SK-N-SH (cell line): ENCODE measurements at regions not wholly inside any gene's neighbourhood (a gene's known extent, or its start where the extent isn't known, plus 50 kb on each side); places are given as distances from the start of the nearest gene placed in this dataset.

Source experiments
- CTCF ChIA-PET: fragments of 300-600, 350-600 bp; formaldehyde crosslinking; extraction: SDS; loops from one replicate; lab custom pipeline; 2021; lab: Yijun Ruan, JAX
- POLR2A ChIA-PET: fragments of 350-600 bp; sonication (Branson Sonifier 250); formaldehyde crosslinking; extraction: SDS; loops from one replicate; lab custom pipeline; 2020; ENCODE audit warnings: antibody characterized with exemption, inconsistent platforms; lab: Yijun Ruan, JAX
- DNase-seq: peaks from one replicate; pipeline ENCODE4 v3.0.0; 2012
- H2AFZ ChIP-seq: fragments of 200-600 bp; sonication (generic); 2 replicates; pipeline ENCODE4 v1.8.1; 2016; ENCODE audit warnings: antibody characterized with exemption, mild to moderate bottlenecking, low read depth
- H3F3A ChIP-seq: fragments of 200-600 bp; sonication (generic); replicated peaks from 2 replicates; pipeline ENCODE3; 2016; ENCODE audit warnings: antibody characterized with exemption, mild to moderate bottlenecking; ENCODE audit not compliant: insufficient read depth
- H3K27ac ChIP-seq, 2 experiments: fragments of 200-500 bp in 1 of 2; fragments of 200-600 bp in 1 of 2; sonication (Bioruptor generic) in 1 of 2; sonication (generic), shearing (Covaris generic) in 1 of 2; 2 replicates each; pipeline versions ENCODE4 v1.5.1 to v1.6.1; 2014 to 2016; ENCODE audit warnings: low read depth in 2 of 2, inconsistent platforms in 1 of 2, low read length in 1 of 2, mild to moderate bottlenecking in 1 of 2, mixed read lengths in 1 of 2
- H3K27me3 ChIP-seq: fragments of 200-600 bp; sonication (generic), shearing (Covaris generic); 2 replicates; pipeline ENCODE4 v1.6.1; 2016; ENCODE audit warnings: mixed run types; ENCODE audit not compliant: insufficient read depth
- H3K36me3 ChIP-seq, 2 experiments: fragments of 200-500 bp in 1 of 2; fragments of 200-600 bp in 1 of 2; sonication (Bioruptor generic) in 1 of 2; sonication (generic) in 1 of 2; replicated peaks in 1 of 2; 2 replicates each; pipeline versions ENCODE3 to v1.5.1; 2014 to 2016; ENCODE audit warnings: low read length in 1 of 2, mild to moderate bottlenecking in 1 of 2; ENCODE audit not compliant: insufficient read depth in 2 of 2, control insufficient read depth in 1 of 2
- H3K4me1 ChIP-seq, 2 experiments: fragments of 200-500 bp in 1 of 2; fragments of 200-600 bp in 1 of 2; sonication (Bioruptor generic) in 1 of 2; sonication (generic), shearing (Covaris generic) in 1 of 2; 2 replicates each; pipeline versions ENCODE4 v1.5.1 to v1.6.1; 2014 to 2016; ENCODE audit warnings: low read depth in 1 of 2, low read length in 1 of 2, mixed run types in 1 of 2; ENCODE audit not compliant: insufficient read depth in 2 of 2, control insufficient read depth in 1 of 2
- H3K4me2 ChIP-seq: fragments of 200-600 bp; sonication (generic), shearing (Covaris generic); 2 replicates; pipeline ENCODE4 v1.6.1; 2017; ENCODE audit warnings: mixed run types
- H3K4me3 ChIP-seq, 2 experiments: fragments of 200-500 bp in 1 of 2; fragments of 200-600 bp in 1 of 2; sonication (Bioruptor generic) in 1 of 2; sonication (generic), shearing (Covaris generic) in 1 of 2; 2 replicates each; pipeline versions ENCODE4 v1.5.1 to v1.8.1; 2014 to 2016; ENCODE audit warnings: low read depth in 2 of 2, inconsistent platforms in 1 of 2, low read length in 1 of 2, mild to moderate bottlenecking in 1 of 2, mixed read lengths in 1 of 2, moderate library complexity in 1 of 2
- H3K79me2 ChIP-seq: fragments of 200-600 bp; sonication (generic); 2 replicates; pipeline ENCODE4 v1.8.1; 2017; ENCODE audit warnings: mild to moderate bottlenecking; ENCODE audit not compliant: insufficient read depth
- H3K9ac ChIP-seq: fragments of 200-600 bp; sonication (generic); 2 replicates; pipeline ENCODE4 v1.6.1; 2017; ENCODE audit warnings: mixed run types
- H3K9me2 ChIP-seq: fragments of 200-600 bp; sonication (generic); 2 replicates; pipeline ENCODE4 v1.6.1; 2017; ENCODE audit warnings: mixed run types
- H3K9me3 ChIP-seq: fragments of 200-600 bp; sonication (generic); 2 replicates; pipeline ENCODE4 v1.6.1; 2017; ENCODE audit warnings: mixed run types, mild to moderate bottlenecking, moderate library complexity
- H4K20me1 ChIP-seq: fragments of 200-600 bp; sonication (generic); 2 replicates; pipeline ENCODE4 v1.6.1; 2017; ENCODE audit warnings: mild to moderate bottlenecking, mixed run types; ENCODE audit not compliant: insufficient read depth
- EP300 ChIP-seq, 2 experiments: IDR thresholded peaks; 2 replicates each; pipeline versions ENCODE4 v1.4.0 to v1.6.1; 2012; ENCODE audit warnings: borderline replicate concordance in 1 of 2, low read depth in 1 of 2, low read length in 1 of 2
- EZH2phosphoT487 ChIP-seq: fragments of 200-600 bp; sonication (generic); IDR thresholded peaks from 2 replicates; pipeline ENCODE4 v1.6.1; 2017; ENCODE audit warnings: low read depth, mixed run types, mild to moderate bottlenecking, antibody characterized with exemption, moderate library complexity, borderline replicate concordance
- FOSL2 ChIP-seq: IDR thresholded peaks from 2 replicates; pipeline ENCODE4 v1.4.0; 2012; ENCODE audit warnings: low read depth, mild to moderate bottlenecking, moderate library complexity, borderline replicate concordance
- FOXM1 ChIP-seq: IDR thresholded peaks from 2 replicates; pipeline ENCODE4 v1.4.0; 2012; ENCODE audit warnings: low read depth, mild to moderate bottlenecking
- GABPA ChIP-seq: IDR thresholded peaks from 2 replicates; pipeline ENCODE4 v1.4.0; 2012; ENCODE audit warnings: low read depth, mild to moderate bottlenecking
- GATA2 ChIP-seq: sonication (generic); formaldehyde crosslinking; IDR thresholded peaks from 2 replicates; pipeline ENCODE4 v1.5.0; 2020; ENCODE audit warnings: mild to moderate bottlenecking, missing genetic modification reagents
- IRF3 ChIP-seq: fragments of 150-350 bp; IDR thresholded peaks from 2 replicates; pipeline ENCODE4 v1.6.1; 2016; ENCODE audit warnings: mild to moderate bottlenecking, low read depth, low read length
- JUND ChIP-seq: IDR thresholded peaks from 2 replicates; pipeline ENCODE4 v1.4.0; 2012
- MEF2A ChIP-seq: IDR thresholded peaks from 2 replicates; pipeline ENCODE4 v1.4.0; 2012; ENCODE audit warnings: low read depth, borderline replicate concordance
- NFIC ChIP-seq: IDR thresholded peaks from 2 replicates; pipeline ENCODE4 v1.4.0; 2012; ENCODE audit warnings: borderline replicate concordance
- NRF1 ChIP-seq: IDR thresholded peaks from 2 replicates; pipeline ENCODE4 v1.6.1; 2012; ENCODE audit warnings: low read depth, mild to moderate bottlenecking, low read length
- PBX3 ChIP-seq: IDR thresholded peaks from 2 replicates; pipeline ENCODE4; 2012
- POLR2AphosphoS5 ChIP-seq: IDR thresholded peaks from 2 replicates; pipeline ENCODE4 v1.6.1; 2012; ENCODE audit warnings: low read depth, low read length
- RCOR1 ChIP-seq: fragments of 150-350 bp; IDR thresholded peaks from 2 replicates; pipeline ENCODE4 v1.6.1; 2017; ENCODE audit warnings: antibody characterized with exemption, low read length
- REST ChIP-seq: IDR thresholded peaks from 2 replicates; pipeline ENCODE4 v1.6.1; 2012; ENCODE audit warnings: mild to moderate bottlenecking, low read depth, low read length, moderate library complexity
- TEAD4 ChIP-seq: IDR thresholded peaks from 2 replicates; pipeline ENCODE4 v1.4.0; 2012; ENCODE audit warnings: mild to moderate bottlenecking, borderline replicate concordance; ENCODE audit not compliant: insufficient read depth
- YY1 ChIP-seq: IDR thresholded peaks from 2 replicates; pipeline ENCODE4 v1.4.0; 2012; ENCODE audit warnings: low read depth, mild to moderate bottlenecking
- WGBS: methylation state at CpG from one replicate; pipeline ENCODE4 v1.1.6; 2017; ENCODE audit warnings: low lambda C conversion rate; 5-methylcytosine and 5-hydroxymethylcytosine counted together

GRCh38 chrX:44747317-44747716 is 96.5 kb upstream of the DUSP21 start:
- no peaks in the 10 kb centered on the region for H3F3A ChIP-seq
- H4K20me1 ChIP-seq = no peaks in the 10 kb centered on the region
- H3K27me3 ChIP-seq = peaks cover 7% of the 10 kb centered on the region; the same call in 1 of the 2 replicates
- no peaks in the 10 kb centered on the region for H3K4me1 ChIP-seq
- H3K9ac ChIP-seq = no peak overlapping the region
- WGBS = 33% methylated on average over 2 of the region's 2 CpGs
- H3K4me3 ChIP-seq = no peak overlapping the region
- ChIA-PET CTCF (no interaction called here), POLR2A (no interaction called here)
- H3K9me2 ChIP-seq = no peaks in the 10 kb centered on the region
- no peaks in the 10 kb centered on the region for H3K9me3 ChIP-seq
- H3K4me2 ChIP-seq = no peak overlapping the region
- H3K36me3 ChIP-seq = no peaks in the 10 kb centered on the region
- H3K79me2 ChIP-seq = no peaks in the 10 kb centered on the region
- no peak overlapping the region for H2AFZ ChIP-seq
- TF ChIP-seq JUND = no peak
- TF ChIP-seq RCOR1 = no peak
- TF ChIP-seq PBX3 = no peak
- no peak for TF ChIP-seq NFIC
- no peak for TF ChIP-seq NRF1
- TF ChIP-seq EP300 (IDR thresholded peaks at IDR 0.05; ENCODE audit: borderline replicate concordance in 1 of 2, low read depth in 1 of 2, low read length in 1 of 2) = no peak
- TF ChIP-seq FOXM1 = no peak
- TF ChIP-seq MEF2A = no peak
- no peak for TF ChIP-seq REST
- no peak for TF ChIP-seq POLR2AphosphoS5
- no peak for TF ChIP-seq GATA2
- TF ChIP-seq YY1 = no peak
- TF ChIP-seq IRF3 = no peak
- TF ChIP-seq FOSL2 = no peak
- TF ChIP-seq GABPA = no peak
- TF ChIP-seq TEAD4 = no peak
- no peak for TF ChIP-seq EZH2phosphoT487
- no peak for DNase-seq
- no peak overlapping the region for H3K27ac ChIP-seq
